Hepatocyte (in vitro differentiated cells): ENCODE measurements at regions not wholly inside any gene's neighbourhood (a gene's known extent, or its start where the extent isn't known, plus 50 kb on each side); places are given as distances from the start of the nearest gene placed in this dataset.

Experiments used
- EZH2 ChIP-seq: fragments of 200-600 bp; sonication (generic); IDR thresholded peaks from 2 replicates; pipeline ENCODE4 v1.6.1; 2016; ENCODE audit warnings: antibody characterized with exemption, mild to moderate bottlenecking, borderline replicate concordance
- EZH2phosphoT487 ChIP-seq: fragments of 200-600 bp; sonication (generic); IDR thresholded peaks from one replicate; pipeline ENCODE4 v1.6.1; 2018; ENCODE audit warnings: antibody characterized with exemption, mild to moderate bottlenecking, low read depth, moderate library complexity; ENCODE audit not compliant: unreplicated experiment, severe bottlenecking
- TF ChIP-seq, protein P1 (sequence below): fragments of 200-600 bp; sonication (generic); IDR thresholded peaks from 2 replicates; pipeline ENCODE4 v1.5.1; 2016; ENCODE audit warnings: antibody characterized with exemption, mild to moderate bottlenecking; ENCODE audit not compliant: poor library complexity

DNA sequence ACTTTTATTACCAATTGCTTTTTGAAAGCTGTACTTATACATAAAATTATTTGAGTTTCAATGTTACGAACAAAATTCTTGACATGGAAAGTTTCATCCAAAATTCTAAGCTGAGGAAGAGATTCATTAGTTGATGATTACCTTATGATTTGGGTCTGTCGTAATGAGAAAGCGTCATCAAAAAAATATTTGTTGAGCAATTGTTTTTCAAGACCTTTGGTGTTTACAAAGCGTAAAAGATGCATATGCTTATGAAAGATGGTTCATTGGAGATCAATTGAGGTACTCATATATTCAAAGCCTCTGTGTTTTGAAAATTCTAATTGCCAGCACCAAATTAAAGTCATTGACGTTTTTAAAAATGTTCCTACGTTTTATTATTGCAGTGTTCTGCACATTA lies 110.5 kb upstream of the DOK5 start:
- TF ChIP-seq, protein P1, sequence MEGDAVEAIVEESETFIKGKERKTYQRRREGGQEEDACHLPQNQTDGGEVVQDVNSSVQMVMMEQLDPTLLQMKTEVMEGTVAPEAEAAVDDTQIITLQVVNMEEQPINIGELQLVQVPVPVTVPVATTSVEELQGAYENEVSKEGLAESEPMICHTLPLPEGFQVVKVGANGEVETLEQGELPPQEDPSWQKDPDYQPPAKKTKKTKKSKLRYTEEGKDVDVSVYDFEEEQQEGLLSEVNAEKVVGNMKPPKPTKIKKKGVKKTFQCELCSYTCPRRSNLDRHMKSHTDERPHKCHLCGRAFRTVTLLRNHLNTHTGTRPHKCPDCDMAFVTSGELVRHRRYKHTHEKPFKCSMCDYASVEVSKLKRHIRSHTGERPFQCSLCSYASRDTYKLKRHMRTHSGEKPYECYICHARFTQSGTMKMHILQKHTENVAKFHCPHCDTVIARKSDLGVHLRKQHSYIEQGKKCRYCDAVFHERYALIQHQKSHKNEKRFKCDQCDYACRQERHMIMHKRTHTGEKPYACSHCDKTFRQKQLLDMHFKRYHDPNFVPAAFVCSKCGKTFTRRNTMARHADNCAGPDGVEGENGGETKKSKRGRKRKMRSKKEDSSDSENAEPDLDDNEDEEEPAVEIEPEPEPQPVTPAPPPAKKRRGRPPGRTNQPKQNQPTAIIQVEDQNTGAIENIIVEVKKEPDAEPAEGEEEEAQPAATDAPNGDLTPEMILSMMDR: no peak
- TF ChIP-seq EZH2phosphoT487: no peak
- no peak for TF ChIP-seq EZH2
